ENCODE measurements at regions not wholly inside any gene's neighbourhood (a gene's known extent, or its start where the extent isn't known, plus 50 kb on each side); places are given as distances from the start of the nearest gene placed in this dataset.

DNA sequence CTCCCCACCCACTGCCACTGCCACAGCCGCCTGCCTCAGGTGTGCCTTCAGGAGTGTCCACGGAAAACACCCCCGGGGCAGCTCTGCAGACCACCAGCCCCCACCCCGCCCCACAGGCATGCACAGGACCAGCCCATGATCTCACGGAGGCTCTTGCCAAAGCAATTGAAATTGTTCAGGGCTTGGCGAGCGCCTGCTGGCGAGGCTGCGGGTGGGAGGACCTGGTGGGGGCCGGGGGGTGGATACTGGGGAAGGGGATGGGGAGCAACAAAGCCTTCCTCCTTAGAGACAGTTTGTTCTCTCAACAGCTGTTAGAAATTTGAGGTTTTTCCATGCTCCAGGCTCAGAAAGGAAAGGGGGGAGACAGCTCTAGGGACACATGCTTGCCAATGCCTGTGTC, 274.7 kb downstream of the MN1 start:
- TF ChIP-seq GATA3 (IDR thresholded peaks at IDR 0.05; ENCODE audit: low read depth, low read length) (no peak), GATA2 (IDR thresholded peaks at IDR 0.05; ENCODE audit: low read depth, low read length) (no peak)
